ENCODE measurements at regions not wholly inside any gene's neighbourhood (a gene's known extent, or its start where the extent isn't known, plus 50 kb on each side); places are given as distances from the start of the nearest gene placed in this dataset.

DNA sequence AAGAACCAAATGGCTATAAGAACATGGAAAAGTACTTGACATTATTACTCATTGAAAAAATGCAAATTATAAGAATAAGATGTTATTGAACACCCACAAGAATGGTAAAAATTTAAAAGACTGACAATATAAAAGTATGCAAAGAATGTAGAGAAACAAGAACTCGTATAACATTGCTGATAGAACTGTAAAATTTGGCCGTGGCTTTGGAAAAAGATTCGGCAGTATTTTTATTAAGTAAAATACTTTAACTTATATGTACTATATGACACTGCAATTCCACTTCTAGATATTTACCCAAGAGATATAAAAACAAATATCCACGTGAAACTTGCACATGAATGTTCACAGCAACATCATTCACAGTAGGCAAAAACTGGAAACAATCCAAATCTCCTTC lies 239.2 kb downstream of the TPBG start:
- no peaks in the 10 kb centered on the region for H3K4me1 ChIP-seq (ENCODE audit: control insufficient read depth, extremely low read depth, insufficient read depth, low read length)

DNA sequence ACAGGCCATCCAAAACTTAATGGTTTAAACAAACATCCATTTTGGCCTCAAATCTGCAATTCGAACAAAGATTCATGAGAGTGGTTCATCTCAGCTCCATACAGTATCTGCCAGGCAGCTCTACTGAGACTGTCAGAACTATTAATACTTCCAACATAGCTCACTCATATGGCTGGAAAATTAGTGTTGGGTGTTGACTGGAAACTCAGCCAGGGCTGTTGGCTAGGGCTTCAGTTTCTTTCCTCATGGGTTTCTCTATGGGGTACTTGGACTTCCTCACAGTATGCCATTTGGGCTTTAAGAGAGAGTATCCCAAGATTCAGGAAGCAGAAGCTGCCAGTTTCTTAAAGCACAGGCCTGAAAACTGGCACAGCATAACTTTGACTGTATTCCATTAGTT lies 240.3 kb downstream of the TPBG start:
- Histone ChIP-seq H3K9ac (ENCODE audit: insufficient read depth, low read length) (no peak overlapping the region), H4K20me1 (ENCODE audit: control insufficient read depth, extremely low read depth, insufficient read depth, low read length) (no peaks in the 10 kb centered on the region), H3K4me2 (ENCODE audit: extremely low read depth, insufficient read depth, low read length) (no peak overlapping the region), H3K36me3 (ENCODE audit: control insufficient read depth, insufficient read depth, low read length) (no peaks in the 10 kb centered on the region), H3K9me3 (ENCODE audit: control insufficient read depth, insufficient read depth, low read depth, low read length) (no peaks in the 10 kb centered on the region), H3K4me3 (replicated peaks in 1 of 4; ENCODE audit: control extremely low read depth in 1 of 4, insufficient read depth in 1 of 4, low read depth in 3 of 4, low read length in 4 of 4) (no peak overlapping the region), H3K4me1 (ENCODE audit: control insufficient read depth, extremely low read depth, insufficient read depth, low read length) (no peaks in the 10 kb centered on the region), H3K79me2 (ENCODE audit: control insufficient read depth, insufficient read depth, low read length) (no peaks in the 10 kb centered on the region), H3K27ac (ENCODE audit: insufficient read depth, low read length) (no peak overlapping the region), H3K27me3 (ENCODE audit: control insufficient read depth, insufficient read depth, low read length) (no peaks in the 10 kb centered on the region), H2AFZ (ENCODE audit: low read length) (no peak overlapping the region)
- TF ChIP-seq CTCF (conservative IDR thresholded peaks at IDR 0.05 in 1 of 2, IDR thresholded peaks at IDR 0.05 in 1 of 2; ENCODE audit: low read depth in 1 of 2, low read length in 2 of 2) (no peak), EZH2 (IDR thresholded peaks at IDR 0.05; ENCODE audit: low read length, missing control alignments) (no peak)
- DNase-seq (ENCODE audit: low read depth in 2 of 2) = no peak

More for the DNA sequence above, 239.2 kb downstream of the TPBG start:
- no peaks in the 10 kb centered on the region for H3K9me3 ChIP-seq (ENCODE audit: control insufficient read depth, insufficient read depth, low read depth, low read length)
- H3K79me2 ChIP-seq (ENCODE audit: control insufficient read depth, insufficient read depth, low read length) = no peaks in the 10 kb centered on the region
- no peak overlapping the region for H3K4me2 ChIP-seq (ENCODE audit: extremely low read depth, insufficient read depth, low read length)
- H3K36me3 ChIP-seq (ENCODE audit: control insufficient read depth, insufficient read depth, low read length) = no peaks in the 10 kb centered on the region
- TF ChIP-seq CTCF (conservative IDR thresholded peaks at IDR 0.05 in 1 of 2, IDR thresholded peaks at IDR 0.05 in 1 of 2; ENCODE audit: low read depth in 1 of 2, low read length in 2 of 2) (no peak), EZH2 (IDR thresholded peaks at IDR 0.05; ENCODE audit: low read length, missing control alignments) (no peak)
- no peak overlapping the region for H2AFZ ChIP-seq (ENCODE audit: low read length)
- H4K20me1 ChIP-seq (ENCODE audit: control insufficient read depth, extremely low read depth, insufficient read depth, low read length) = no peaks in the 10 kb centered on the region
- H3K4me3 ChIP-seq (replicated peaks in 1 of 4; ENCODE audit: control extremely low read depth in 1 of 4, insufficient read depth in 1 of 4, low read depth in 3 of 4, low read length in 4 of 4) = no peak overlapping the region
- H3K9ac ChIP-seq (ENCODE audit: insufficient read depth, low read length) = no peak overlapping the region
- DNase-seq (ENCODE audit: low read depth in 2 of 2) = peak in 1 of 2 donors; percentile 9
- H3K27ac ChIP-seq (ENCODE audit: insufficient read depth, low read length) = no peak overlapping the region
- no peaks in the 10 kb centered on the region for H3K27me3 ChIP-seq (ENCODE audit: control insufficient read depth, insufficient read depth, low read length)

- no peaks in the 10 kb centered on the region for H3K4me1 ChIP-seq (ENCODE audit: control insufficient read depth, extremely low read depth, insufficient read depth, low read length)
- no peak overlapping the region for H3K9ac ChIP-seq (ENCODE audit: insufficient read depth, low read length)
- no peaks in the 10 kb centered on the region for H4K20me1 ChIP-seq (ENCODE audit: control insufficient read depth, extremely low read depth, insufficient read depth, low read length)
- no peak overlapping the region for H3K27ac ChIP-seq (ENCODE audit: insufficient read depth, low read length)
- no peaks in the 10 kb centered on the region for H3K36me3 ChIP-seq (ENCODE audit: control insufficient read depth, insufficient read depth, low read length)
- no peaks in the 10 kb centered on the region for H3K79me2 ChIP-seq (ENCODE audit: control insufficient read depth, insufficient read depth, low read length)
- H3K27me3 ChIP-seq (ENCODE audit: control insufficient read depth, insufficient read depth, low read length) = no peaks in the 10 kb centered on the region
- no peak overlapping the region for H3K4me2 ChIP-seq (ENCODE audit: extremely low read depth, insufficient read depth, low read length)
- TF ChIP-seq EZH2 (IDR thresholded peaks at IDR 0.05; ENCODE audit: low read length, missing control alignments) (no peak), CTCF (conservative IDR thresholded peaks at IDR 0.05 in 1 of 2, IDR thresholded peaks at IDR 0.05 in 1 of 2; ENCODE audit: low read depth in 1 of 2, low read length in 2 of 2) (no peak)
- no peak overlapping the region for H3K4me3 ChIP-seq (replicated peaks in 1 of 4; ENCODE audit: control extremely low read depth in 1 of 4, insufficient read depth in 1 of 4, low read depth in 3 of 4, low read length in 4 of 4)
- DNase-seq (ENCODE audit: low read depth in 2 of 2) = no peak
- no peaks in the 10 kb centered on the region for H3K9me3 ChIP-seq (ENCODE audit: control insufficient read depth, insufficient read depth, low read depth, low read length)
- H2AFZ ChIP-seq (ENCODE audit: low read length) = no peak overlapping the region
These were observed 244.5 kb downstream of the TPBG start for GRCh38 chr6:82607998-82608725.

Data from fibroblast of lung (primary cell).